Prostate gland (tissue), 2 donors: ENCODE measurements at regions not wholly inside any gene's neighbourhood (a gene's known extent, or its start where the extent isn't known, plus 50 kb on each side); places are given as distances from the start of the nearest gene placed in this dataset.

Experiments
- DNase-seq: peaks from one replicate; pipeline ENCODE4 v3.0.0-alpha.2; 2019; ENCODE audit warnings: low spot score
- H3K27ac ChIP-seq, 2 donors: fragments of 200-600 bp; sonication (generic); 2 replicates each; pipeline ENCODE4 v1.5.1; 2017 to 2019
- H3K27me3 ChIP-seq: fragments of 200-600 bp; sonication (generic); replicated peaks from 2 replicates; pipeline ENCODE4 v1.5.1; 2019; ENCODE audit not compliant: insufficient read depth
- H3K36me3 ChIP-seq, 2 donors: fragments of 200-600 bp; sonication (generic); 1 replicate in 1 of 2; 2 replicates in 1 of 2; pipeline versions ENCODE4 v1.5.1 to v1.8.1; 2017 to 2019
- H3K4me1 ChIP-seq: fragments of 200-600 bp; sonication (generic); replicated peaks from 2 replicates; pipeline ENCODE4 v1.5.1; 2019
- H3K4me3 ChIP-seq, 2 donors: fragments of 200-600 bp; sonication (generic); 2 replicates each; pipeline ENCODE4 v1.5.1; 2017 to 2019
- H3K9me3 ChIP-seq: fragments of 200-600 bp; sonication (generic); 2 replicates; pipeline ENCODE4 v1.5.1; 2017
- CTCF ChIP-seq, 4 experiments: fragments of 200-600 bp in 2 of 4; fragments of 450-650 bp in 2 of 4; sonication (generic) in 2 of 4; IDR thresholded peaks; 1 replicate in 3 of 4; 2 replicates in 1 of 4; pipeline ENCODE4 v1.5.1; 2016 to 2019; ENCODE audit warnings: antibody characterized with exemption in 4 of 4, mild to moderate bottlenecking in 2 of 4, moderate library complexity in 2 of 4
- POLR2A ChIP-seq: fragments of 450-650 bp; IDR thresholded peaks from one replicate; pipeline ENCODE4 v1.6.1; 2016; ENCODE audit warnings: antibody characterized with exemption, mild to moderate bottlenecking
- POLR2AphosphoS5 ChIP-seq: sonication (generic); formaldehyde crosslinking; IDR thresholded peaks from one replicate; pipeline ENCODE4 v1.6.1; 2017; ENCODE audit warnings: antibody characterized with exemption
- WGBS: methylation state at CpG from one replicate; pipeline ENCODE4 v1.1.5; 2018; 5-methylcytosine and 5-hydroxymethylcytosine counted together
- intact Hi-C: fragments of 100-400 bp; cut with DNase I; formaldehyde crosslinking; loops from one replicate; pipeline ENCODE4 v1.14.2; 2022

DNA sequence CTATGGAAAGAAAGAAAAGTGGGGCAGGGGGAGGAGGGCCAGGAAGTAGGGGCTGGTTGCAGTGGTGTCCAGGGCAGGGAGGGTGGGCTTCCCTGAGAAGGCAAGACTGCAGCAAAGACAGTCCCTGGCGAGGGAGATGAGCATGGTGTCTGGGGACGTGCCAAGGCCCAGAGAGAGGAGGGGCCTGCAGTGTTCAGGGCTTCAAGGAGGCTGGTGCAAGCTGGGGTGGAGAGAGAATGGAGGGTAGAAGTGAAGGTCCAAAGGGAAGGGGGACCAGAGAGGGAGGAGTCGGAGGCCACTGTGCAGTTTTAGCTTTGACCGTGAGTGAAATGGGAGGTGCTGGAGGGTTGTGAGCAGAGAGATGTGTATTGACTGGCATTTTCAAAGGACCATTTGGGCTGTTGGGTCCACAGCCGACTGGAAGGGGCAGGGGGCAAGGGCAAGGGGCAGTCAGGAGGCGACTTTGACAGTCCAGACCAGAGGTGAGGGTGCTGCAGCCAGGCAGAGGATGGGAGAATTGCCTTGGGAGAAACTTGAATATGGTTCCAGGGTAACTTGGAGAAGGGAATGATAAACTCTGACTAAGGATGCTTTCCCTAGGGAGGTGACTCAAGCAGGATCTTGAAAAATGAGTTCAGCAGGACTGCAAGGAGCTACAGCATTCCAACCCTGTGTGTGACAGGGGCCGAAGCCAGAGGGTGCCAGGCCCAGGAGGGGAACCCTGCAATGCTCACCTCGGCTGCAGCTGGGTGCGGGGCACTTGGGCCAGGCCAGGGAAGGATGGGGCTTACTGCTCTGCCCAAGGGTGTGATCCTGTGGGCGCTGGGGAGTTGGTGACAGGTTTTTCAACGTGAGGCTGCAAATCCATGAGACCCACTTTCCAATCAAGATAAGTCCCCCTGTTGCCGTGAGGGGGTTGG is 177.1 kb upstream of the HAAO start:
- 79% methylated on average over 12 of the region's 12 CpGs for WGBS
- TF ChIP-seq CTCF (IDR thresholded peaks at IDR 0.05) (no peak), POLR2A (no peak), POLR2AphosphoS5 (no peak)
- H3K9me3 ChIP-seq = no peaks in the 10 kb centered on the region
- H3K4me1 ChIP-seq = no peaks in the 10 kb centered on the region
- no peaks in the 10 kb centered on the region for H3K27me3 ChIP-seq
- intact Hi-C loops = no loop called here
- H3K36me3 ChIP-seq = no peaks in the 10 kb centered on the region
- H3K27ac ChIP-seq = no peak overlapping the region
- DNase-seq = no peak
- no peak overlapping the region for H3K4me3 ChIP-seq

- Histone ChIP-seq H3K4me1 (no peaks in the 10 kb centered on the region), H3K27me3 (no peaks in the 10 kb centered on the region), H3K9me3 (no peaks in the 10 kb centered on the region), H3K4me3 (no peak overlapping the region), H3K36me3 (no peaks in the 10 kb centered on the region), H3K27ac (peak overlapping the region; percentile 12 to 45)
- WGBS = 70% methylated on average over 15 of the region's 15 CpGs
- intact Hi-C loops = no loop called here
- no peak for DNase-seq
- no peak for TF ChIP-seq CTCF (IDR thresholded peaks at IDR 0.05)
- no peak for TF ChIP-seq POLR2A
- TF ChIP-seq POLR2AphosphoS5 = no peak
Measured at GRCh38 chr2:42967959-42968674, 175.7 kb upstream of the HAAO start.

GRCh38 chr2:42965910-42966309 is 173.5 kb upstream of the HAAO start:
- TF ChIP-seq POLR2A (no peak), POLR2AphosphoS5 (no peak), CTCF (IDR thresholded peaks at IDR 0.05) (no peak)
- Histone ChIP-seq H3K27ac (no peak overlapping the region), H3K27me3 (no peaks in the 10 kb centered on the region), H3K4me3 (no peak overlapping the region), H3K4me1 (no peaks in the 10 kb centered on the region), H3K9me3 (no peaks in the 10 kb centered on the region), H3K36me3 (no peaks in the 10 kb centered on the region)
- DNase-seq = no peak
- WGBS = 89% methylated on average over 5 of the region's 5 CpGs
- intact Hi-C loops = no loop called here

DNA sequence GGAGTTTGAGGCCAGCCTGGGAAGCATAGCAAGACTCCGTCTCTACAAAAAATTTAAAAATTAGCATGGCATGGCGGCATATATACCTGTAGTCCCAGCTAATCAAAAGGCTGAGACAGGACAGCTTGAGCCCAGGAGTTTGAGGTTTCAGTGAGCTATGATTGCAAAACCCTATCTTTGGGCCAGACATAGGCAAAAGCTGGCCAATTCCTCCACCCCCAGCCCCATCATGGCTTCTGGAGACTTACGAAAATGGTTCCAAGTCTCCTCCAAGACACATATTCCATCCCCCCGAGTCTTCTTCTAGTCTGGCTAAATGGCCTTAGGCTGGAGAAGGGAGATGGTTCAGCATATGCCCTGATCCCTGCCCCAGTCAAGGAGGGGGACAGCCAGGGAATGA is 172.8 kb upstream of the HAAO start:
- 95% methylated on average over 4 of the region's 4 CpGs for WGBS
- no peaks in the 10 kb centered on the region for H3K9me3 ChIP-seq
- no peak overlapping the region for H3K4me3 ChIP-seq
- H3K4me1 ChIP-seq = peaks cover 3% of the 10 kb centered on the region
- no peak for DNase-seq
- no peaks in the 10 kb centered on the region for H3K36me3 ChIP-seq
- H3K27ac ChIP-seq = no peak overlapping the region
- intact Hi-C loops = no loop called here
- TF ChIP-seq CTCF (IDR thresholded peaks at IDR 0.05) (no peak), POLR2AphosphoS5 (no peak), POLR2A (no peak)
- no peaks in the 10 kb centered on the region for H3K27me3 ChIP-seq
